Right lobe of liver (tissue), 6 donors: ENCODE measurements at regions not wholly inside any gene's neighbourhood (a gene's known extent, or its start where the extent isn't known, plus 50 kb on each side); places are given as distances from the start of the nearest gene placed in this dataset.

Source experiments
- ATAC-seq, 4 donors: fragments of 200-7000 bp; cut with Tn5 transposase; one replicate each; pipeline ENCODE4 v1.9.1; 2020; ENCODE audit warnings: mild to moderate bottlenecking in 4 of 4, moderate library complexity in 4 of 4
- DNase-seq, 3 donors: peaks; one replicate each; pipeline ENCODE4 v3.0.0-alpha.2; 2020
- H3K27ac ChIP-seq, 3 donors: fragments of 200-600 bp; one replicate each; pipeline ENCODE4 v1.8.0; 2022
- H3K27me3 ChIP-seq, 2 donors: fragments of 200-600 bp; one replicate each; pipeline ENCODE4 v1.8.0; 2022
- H3K36me3 ChIP-seq, 4 donors: fragments of 200-600 bp; sonication (generic) in 1 of 4; one replicate each; pipeline versions ENCODE4 v1.5.1 to v1.8.0; 2017 to 2022; ENCODE audit warnings: control low read depth in 1 of 4
- H3K4me1 ChIP-seq, 4 donors: fragments of 200-600 bp; sonication (generic) in 1 of 4; one replicate each; pipeline versions ENCODE4 v1.5.1 to v1.8.0; 2017 to 2022; ENCODE audit warnings: control low read depth in 1 of 4
- H3K4me3 ChIP-seq, 3 donors: fragments of 200-600 bp; one replicate each; pipeline ENCODE4 v1.8.0; 2022
- H3K9me3 ChIP-seq, 4 donors: fragments of 200-600 bp; sonication (generic) in 1 of 4; one replicate each; pipeline versions ENCODE4 v1.5.1 to v1.8.0; 2017 to 2022; ENCODE audit warnings: control low read depth in 1 of 4
- POLR2A ChIP-seq: fragments of 450-650 bp; IDR thresholded peaks from one replicate; pipeline ENCODE4 v1.6.1; 2017; ENCODE audit warnings: antibody characterized with exemption, mild to moderate bottlenecking
- WGBS: methylation state at CpG from one replicate; pipeline ENCODE4 v1.1.6; 2018; ENCODE audit warnings: low coverage, low lambda C conversion rate; ENCODE audit not compliant: insufficient coverage; ENCODE audit errors: missing lambda C conversion rate; 5-methylcytosine and 5-hydroxymethylcytosine counted together
- intact Hi-C, 2 donors: fragments of 100-400 bp; cut with DNase I; formaldehyde crosslinking; loops; one replicate each; pipeline versions ENCODE4 v1.11.2 to v1.14.1; 2022
- TF ChIP-seq, protein P1 (sequence below), 4 donors: fragments of 200-600 bp in 3 of 4; fragments of 450-650 bp in 1 of 4; IDR thresholded peaks; one replicate each; pipeline versions ENCODE4 v1.5.1 to v1.8.0; 2016 to 2022; ENCODE audit warnings: antibody characterized with exemption in 4 of 4, mild to moderate bottlenecking in 2 of 4
- donor health status: DM: no; HTN: yes; CAD: no.
- donor health status: DM: no; HTN: no; CAD: no.
- donor health status: DM: no; HTN: no; CAD: no.
- donor health status: DM: no; HTN: yes; CAD: no.
- donor health status: DM: no; HTN: yes; CAD: no.

DNA sequence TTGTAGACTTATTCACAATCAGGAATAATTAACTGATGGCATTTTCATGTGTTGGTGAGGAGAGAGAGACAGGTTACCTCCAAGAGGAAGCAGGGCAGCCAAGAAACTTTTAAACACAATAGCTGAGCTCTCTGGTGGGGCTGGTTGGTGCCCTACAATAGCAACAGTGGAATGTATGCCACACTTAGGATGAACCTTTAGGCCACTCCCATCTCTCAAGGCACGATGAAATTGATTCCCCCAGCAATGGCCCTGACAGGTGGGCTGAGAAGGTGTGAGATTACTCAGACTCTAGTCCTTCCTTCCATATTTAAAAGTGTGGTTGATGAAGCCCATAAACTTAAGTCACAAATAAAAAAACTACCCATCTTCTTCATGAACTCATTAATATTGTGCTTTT lies 219.4 kb upstream of the CYRIA start:
- Histone ChIP-seq H3K27ac (no peak overlapping the region), H3K4me1 (no peaks in the 10 kb centered on the region), H3K9me3 (no peaks in the 10 kb centered on the region), H3K27me3 (no peaks in the 10 kb centered on the region), H3K4me3 (no peak overlapping the region), H3K36me3 (no peaks in the 10 kb centered on the region)
- ATAC-seq (no peak), DNase-seq (no peak)
- 33% methylated on average over 1 of the region's 1 CpG for WGBS
- no peak for TF ChIP-seq POLR2A
- intact Hi-C loops: no loop called here

DNA sequence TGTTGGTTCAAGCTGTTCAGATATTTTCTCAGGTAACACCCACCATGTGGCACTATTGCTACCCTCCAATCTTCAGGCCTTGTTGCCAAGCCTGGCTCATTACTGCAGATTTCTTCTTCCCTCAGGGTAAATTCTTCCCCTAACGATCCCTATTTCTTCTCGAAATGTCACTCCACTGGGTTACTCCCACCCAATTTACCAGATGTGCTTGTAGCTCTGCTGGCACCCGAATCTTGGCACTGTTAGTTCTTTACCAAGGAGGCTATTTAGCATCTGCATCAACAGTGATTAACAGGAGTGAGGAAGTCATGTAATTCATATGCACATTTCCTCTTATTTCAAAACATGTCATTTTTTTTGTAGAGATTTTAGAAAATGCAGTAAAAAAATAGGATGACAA lies 217.1 kb upstream of the CYRIA start:
- ATAC-seq: no peak
- H3K4me3 ChIP-seq: no peak overlapping the region
- WGBS: 61% methylated on average over 3 of the region's 3 CpGs
- no peak for TF ChIP-seq POLR2A
- TF ChIP-seq, protein P1, sequence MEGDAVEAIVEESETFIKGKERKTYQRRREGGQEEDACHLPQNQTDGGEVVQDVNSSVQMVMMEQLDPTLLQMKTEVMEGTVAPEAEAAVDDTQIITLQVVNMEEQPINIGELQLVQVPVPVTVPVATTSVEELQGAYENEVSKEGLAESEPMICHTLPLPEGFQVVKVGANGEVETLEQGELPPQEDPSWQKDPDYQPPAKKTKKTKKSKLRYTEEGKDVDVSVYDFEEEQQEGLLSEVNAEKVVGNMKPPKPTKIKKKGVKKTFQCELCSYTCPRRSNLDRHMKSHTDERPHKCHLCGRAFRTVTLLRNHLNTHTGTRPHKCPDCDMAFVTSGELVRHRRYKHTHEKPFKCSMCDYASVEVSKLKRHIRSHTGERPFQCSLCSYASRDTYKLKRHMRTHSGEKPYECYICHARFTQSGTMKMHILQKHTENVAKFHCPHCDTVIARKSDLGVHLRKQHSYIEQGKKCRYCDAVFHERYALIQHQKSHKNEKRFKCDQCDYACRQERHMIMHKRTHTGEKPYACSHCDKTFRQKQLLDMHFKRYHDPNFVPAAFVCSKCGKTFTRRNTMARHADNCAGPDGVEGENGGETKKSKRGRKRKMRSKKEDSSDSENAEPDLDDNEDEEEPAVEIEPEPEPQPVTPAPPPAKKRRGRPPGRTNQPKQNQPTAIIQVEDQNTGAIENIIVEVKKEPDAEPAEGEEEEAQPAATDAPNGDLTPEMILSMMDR (IDR thresholded peaks at IDR 0.05): no peak
- no peaks in the 10 kb centered on the region for H3K9me3 ChIP-seq
- no peak overlapping the region for H3K27ac ChIP-seq
- no peaks in the 10 kb centered on the region for H3K36me3 ChIP-seq
- H3K27me3 ChIP-seq: no peaks in the 10 kb centered on the region
- no peaks in the 10 kb centered on the region for H3K4me1 ChIP-seq
- DNase-seq: no peak
- intact Hi-C loops: no loop called here

DNA sequence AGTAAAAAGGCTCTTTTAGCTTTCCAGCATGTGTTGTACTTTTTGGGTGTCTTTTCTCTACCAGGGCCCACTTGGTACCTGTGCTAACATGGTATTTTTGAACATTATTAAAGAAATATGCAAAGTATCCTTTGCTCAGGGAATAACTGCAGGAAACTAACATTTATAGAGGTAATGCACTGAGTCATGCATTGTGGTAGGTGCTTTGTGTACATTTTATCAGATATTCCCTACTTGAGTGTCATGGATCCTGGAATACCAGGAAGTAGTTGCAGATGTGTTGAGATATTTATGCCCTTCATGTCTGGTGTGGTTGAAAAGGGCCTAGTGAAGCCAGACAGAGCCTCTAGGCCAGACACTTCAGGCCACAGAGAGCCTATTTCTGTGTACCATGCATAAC lies 215.5 kb upstream of the CYRIA start:
- DNase-seq (no peak), ATAC-seq (no peak)
- H3K27ac ChIP-seq: no peak overlapping the region
- no peaks in the 10 kb centered on the region for H3K4me1 ChIP-seq
- TF ChIP-seq, protein P1 (IDR thresholded peaks at IDR 0.05): no peak
- TF ChIP-seq POLR2A: no peak
- H3K36me3 ChIP-seq: no peaks in the 10 kb centered on the region
- intact Hi-C loops: no loop called here
- no peak overlapping the region for H3K4me3 ChIP-seq
- no peaks in the 10 kb centered on the region for H3K27me3 ChIP-seq
- no peaks in the 10 kb centered on the region for H3K9me3 ChIP-seq

GRCh38 chr2:16871411-16871810 lies 205.8 kb upstream of the CYRIA start:
- intact Hi-C loops: no loop called here

GRCh38 chr2:16870491-16871076 lies 204.9 kb upstream of the CYRIA start:
- ATAC-seq: no peak
- 78% methylated on average over 5 of the region's 5 CpGs for WGBS
- TF ChIP-seq, protein P1 (IDR thresholded peaks at IDR 0.05): no peak
- TF ChIP-seq POLR2A: no peak
- no peaks in the 10 kb centered on the region for H3K9me3 ChIP-seq
- no peaks in the 10 kb centered on the region for H3K27me3 ChIP-seq
- no peaks in the 10 kb centered on the region for H3K4me1 ChIP-seq
- no peak overlapping the region for H3K4me3 ChIP-seq
- no peak for DNase-seq
- no peaks in the 10 kb centered on the region for H3K36me3 ChIP-seq
- no peak overlapping the region for H3K27ac ChIP-seq
- intact Hi-C loops: no loop called here

More at GRCh38 chr2:16871411-16871810, 205.8 kb upstream of the CYRIA start:
- DNase-seq (no peak), ATAC-seq (no peak)
- no peak for TF ChIP-seq POLR2A
- TF ChIP-seq, protein P1 (IDR thresholded peaks at IDR 0.05): no peak
- Histone ChIP-seq H3K4me3 (no peak overlapping the region), H3K27me3 (no peaks in the 10 kb centered on the region), H3K4me1 (no peaks in the 10 kb centered on the region), H3K9me3 (no peaks in the 10 kb centered on the region), H3K36me3 (no peaks in the 10 kb centered on the region), H3K27ac (no peak overlapping the region)
- WGBS: 57% methylated on average over 2 of the region's 2 CpGs
